Lower leg skin (tissue), 4 donors: ENCODE measurements at regions not wholly inside any gene's neighbourhood (a gene's known extent, or its start where the extent isn't known, plus 50 kb on each side); places are given as distances from the start of the nearest gene placed in this dataset.

ENCODE experiments used
- DNase-seq, 2 donors: peaks; one replicate each; pipeline ENCODE4 v3.0.0-alpha.2; 2019; ENCODE audit warnings: low spot score in 2 of 2
- H3K4me3 ChIP-seq: fragments of 200-600 bp; sonication (generic); 2 replicates; pipeline ENCODE4 v1.5.1; 2017; ENCODE audit warnings: mild to moderate bottlenecking, low read depth; ENCODE audit not compliant: poor library complexity, severe bottlenecking
- CTCF ChIP-seq, 3 donors: fragments of 450-650 bp; IDR thresholded peaks; one replicate each; pipeline ENCODE4 v1.5.1; 2016; ENCODE audit warnings: antibody characterized with exemption in 3 of 3, mild to moderate bottlenecking in 3 of 3, moderate library complexity in 2 of 3
- POLR2A ChIP-seq, 2 donors: fragments of 450-650 bp; IDR thresholded peaks; one replicate each; pipeline ENCODE4 v1.6.1; 2016 to 2017; ENCODE audit warnings: antibody characterized with exemption in 2 of 2, mild to moderate bottlenecking in 1 of 2, moderate library complexity in 1 of 2
- WGBS, 2 donors: methylation state at CpG; one replicate each; pipeline ENCODE4 v1.1.5; 2018; 5-methylcytosine and 5-hydroxymethylcytosine counted together
- intact Hi-C: fragments of 100-400 bp; cut with DNase I; formaldehyde crosslinking; loops from one replicate; pipeline ENCODE4 v1.15.0; 2023; ENCODE audit warnings: low total_unique reads

- DNase-seq: no peak
Measured at GRCh38 chr11:27869701-27870100, 169.4 kb upstream of the BDNF start.

GRCh38 chr11:27868709-27869108 is 168.5 kb upstream of the BDNF start:
- DNase-seq: no peak
- no peak for TF ChIP-seq POLR2A (IDR thresholded peaks at IDR 0.05)
- 68 to 83% methylated on average over 1 of the region's 1 CpG for WGBS, 2 donors
- intact Hi-C loops: no loop called here
- H3K4me3 ChIP-seq: no peak overlapping the region

More at GRCh38 chr11:27869701-27870100, 169.4 kb upstream of the BDNF start:
- intact Hi-C loops: no loop called here
- H3K4me3 ChIP-seq: no peak overlapping the region
- TF ChIP-seq POLR2A (IDR thresholded peaks at IDR 0.05): no peak
- TF ChIP-seq CTCF (IDR thresholded peaks at IDR 0.05): no peak

- no peak for DNase-seq
- intact Hi-C loops: no loop called here
- 76 to 86% methylated on average over 1 of the region's 1 CpG for WGBS, 2 donors
Measured at GRCh38 chr11:27868226-27868625, 168.0 kb upstream of the BDNF start.

GRCh38 chr11:27865105-27865504 is 164.8 kb upstream of the BDNF start:
- intact Hi-C loops: no loop called here
- no peak for TF ChIP-seq CTCF (IDR thresholded peaks at IDR 0.05)
- TF ChIP-seq POLR2A (IDR thresholded peaks at IDR 0.05): no peak
- no peak overlapping the region for H3K4me3 ChIP-seq
- WGBS, 2 donors: 84 to 89% methylated on average over 3 of the region's 3 CpGs
- DNase-seq: no peak

More at GRCh38 chr11:27868226-27868625, 168.0 kb upstream of the BDNF start:
- TF ChIP-seq POLR2A (IDR thresholded peaks at IDR 0.05): no peak
- no peak for TF ChIP-seq CTCF (IDR thresholded peaks at IDR 0.05)
- H3K4me3 ChIP-seq: no peak overlapping the region

GRCh38 chr11:27864611-27865010 is 164.4 kb upstream of the BDNF start:
- 46 to 52% methylated on average over 1 of the region's 1 CpG for WGBS, 2 donors
- intact Hi-C loops: no loop called here
- TF ChIP-seq POLR2A (IDR thresholded peaks at IDR 0.05) (no peak), CTCF (IDR thresholded peaks at IDR 0.05) (no peak)
- no peak overlapping the region for H3K4me3 ChIP-seq
- no peak for DNase-seq

DNA sequence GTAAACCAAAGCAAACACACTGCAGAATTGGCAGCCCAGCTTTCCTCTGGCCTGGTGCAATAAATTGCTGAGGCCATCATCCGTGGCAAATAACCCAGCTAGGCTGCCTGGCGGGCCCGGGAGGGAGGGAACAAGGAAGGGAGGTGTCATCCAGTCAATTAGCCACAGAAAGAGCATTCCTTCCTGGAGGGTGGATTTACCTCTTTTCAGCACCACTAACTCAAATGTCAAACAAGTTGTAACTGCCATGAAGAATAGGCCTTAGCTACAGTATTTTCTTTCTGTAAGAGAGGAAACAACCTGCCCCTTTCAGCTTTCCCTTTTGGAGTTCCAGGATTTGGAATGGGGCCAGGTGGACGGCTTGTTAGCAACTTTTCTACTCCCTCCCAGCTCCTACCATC is 163.8 kb upstream of the BDNF start:
- intact Hi-C loops: no loop called here
- no peak overlapping the region for H3K4me3 ChIP-seq
- DNase-seq: no peak
- 12 to 23% methylated on average over 4 of the region's 4 CpGs for WGBS, 2 donors
- TF ChIP-seq POLR2A (IDR thresholded peaks at IDR 0.05): no peak
- no peak for TF ChIP-seq CTCF (IDR thresholded peaks at IDR 0.05)
